PC-9 (cell line): ENCODE measurements at regions not wholly inside any gene's neighbourhood (a gene's known extent, or its start where the extent isn't known, plus 50 kb on each side); places are given as distances from the start of the nearest gene placed in this dataset.

ENCODE experiments used
- EZH2 ChIP-seq: fragments of 200-600 bp; sonication (generic); IDR thresholded peaks from 2 replicates; pipeline ENCODE4 v1.8.0; 2017; ENCODE audit warnings: antibody characterized with exemption, low read depth
- TF ChIP-seq, protein P1 (sequence below): fragments of 200-600 bp; sonication (generic); conservative IDR thresholded peaks from 2 replicates; pipeline ENCODE4 v1.6.1; 2017; ENCODE audit warnings: mixed run types, antibody characterized with exemption, mild to moderate bottlenecking, moderate library complexity

DNA sequence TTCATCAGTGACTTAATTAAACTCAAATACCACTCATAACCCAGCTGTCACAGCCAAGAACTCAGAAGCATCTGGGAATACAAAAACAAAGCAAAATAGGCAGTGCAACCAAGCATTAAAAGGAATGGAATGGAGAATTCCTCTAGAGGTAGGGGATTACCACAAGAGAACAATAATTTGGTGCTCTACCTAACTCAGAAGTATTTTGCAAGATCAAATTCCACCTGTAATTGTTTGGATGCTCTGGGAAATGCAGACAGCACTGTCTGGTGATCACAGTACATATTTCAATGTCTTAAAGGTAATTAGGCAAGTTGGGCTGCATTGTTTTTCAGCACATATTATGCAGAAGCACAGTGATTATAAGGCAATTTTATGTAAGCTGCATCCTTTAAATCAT, 547.5 kb downstream of the TRAM1L1 start:
- TF ChIP-seq, protein P1, sequence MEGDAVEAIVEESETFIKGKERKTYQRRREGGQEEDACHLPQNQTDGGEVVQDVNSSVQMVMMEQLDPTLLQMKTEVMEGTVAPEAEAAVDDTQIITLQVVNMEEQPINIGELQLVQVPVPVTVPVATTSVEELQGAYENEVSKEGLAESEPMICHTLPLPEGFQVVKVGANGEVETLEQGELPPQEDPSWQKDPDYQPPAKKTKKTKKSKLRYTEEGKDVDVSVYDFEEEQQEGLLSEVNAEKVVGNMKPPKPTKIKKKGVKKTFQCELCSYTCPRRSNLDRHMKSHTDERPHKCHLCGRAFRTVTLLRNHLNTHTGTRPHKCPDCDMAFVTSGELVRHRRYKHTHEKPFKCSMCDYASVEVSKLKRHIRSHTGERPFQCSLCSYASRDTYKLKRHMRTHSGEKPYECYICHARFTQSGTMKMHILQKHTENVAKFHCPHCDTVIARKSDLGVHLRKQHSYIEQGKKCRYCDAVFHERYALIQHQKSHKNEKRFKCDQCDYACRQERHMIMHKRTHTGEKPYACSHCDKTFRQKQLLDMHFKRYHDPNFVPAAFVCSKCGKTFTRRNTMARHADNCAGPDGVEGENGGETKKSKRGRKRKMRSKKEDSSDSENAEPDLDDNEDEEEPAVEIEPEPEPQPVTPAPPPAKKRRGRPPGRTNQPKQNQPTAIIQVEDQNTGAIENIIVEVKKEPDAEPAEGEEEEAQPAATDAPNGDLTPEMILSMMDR: no peak
- TF ChIP-seq EZH2: no peak
